ENCODE measurements at regions not wholly inside any gene's neighbourhood (a gene's known extent, or its start where the extent isn't known, plus 50 kb on each side); places are given as distances from the start of the nearest gene placed in this dataset.
"Not testable (repeated sequence)": the region's sequence is repeated elsewhere in the genome, so short reads cannot be mapped to it uniquely, and the experiment has no call there.

DNA sequence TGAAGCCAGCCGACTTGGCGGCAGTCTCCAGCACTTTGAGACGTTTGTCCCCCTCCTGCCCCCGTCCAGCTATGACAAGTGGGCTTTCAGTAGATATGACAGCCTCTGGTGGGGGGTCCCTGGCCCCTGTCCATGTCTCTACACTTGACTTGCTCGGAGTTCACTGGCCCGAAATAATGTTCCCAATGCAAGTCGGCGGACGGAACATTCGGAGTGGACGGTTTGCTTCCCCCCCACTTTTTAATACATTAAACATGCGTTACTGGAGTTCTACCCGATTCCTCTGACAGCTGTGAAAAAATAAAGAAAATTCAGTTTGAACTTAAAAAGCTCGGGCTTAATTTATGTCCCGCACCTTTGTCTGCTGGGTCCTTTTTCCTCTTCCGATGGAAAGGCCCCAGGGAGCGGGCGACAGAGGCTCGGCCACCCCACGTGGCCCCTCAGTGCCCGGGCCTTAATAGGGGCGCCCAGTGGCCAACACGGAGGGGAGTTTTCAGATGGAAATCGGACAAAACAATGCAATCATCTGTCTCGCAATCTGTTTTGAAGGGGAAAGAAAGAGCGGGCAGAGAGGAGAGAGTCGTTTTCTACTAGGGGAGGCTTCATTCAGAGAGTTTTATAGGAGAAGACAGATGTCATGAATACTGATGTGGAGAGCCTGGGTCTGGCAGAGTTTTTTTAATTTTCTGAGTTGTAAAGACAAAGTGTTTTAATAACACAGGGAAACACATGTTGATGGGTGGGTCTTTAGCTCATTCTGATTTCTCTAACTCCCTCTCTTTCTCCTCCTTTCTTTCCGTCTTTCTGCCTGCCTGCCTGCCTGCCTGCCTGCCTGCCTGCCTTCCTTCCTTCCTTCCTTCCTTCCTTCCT, 50.2 kb downstream of the SMIM38 start:
- DNase-seq: no peak

DNA sequence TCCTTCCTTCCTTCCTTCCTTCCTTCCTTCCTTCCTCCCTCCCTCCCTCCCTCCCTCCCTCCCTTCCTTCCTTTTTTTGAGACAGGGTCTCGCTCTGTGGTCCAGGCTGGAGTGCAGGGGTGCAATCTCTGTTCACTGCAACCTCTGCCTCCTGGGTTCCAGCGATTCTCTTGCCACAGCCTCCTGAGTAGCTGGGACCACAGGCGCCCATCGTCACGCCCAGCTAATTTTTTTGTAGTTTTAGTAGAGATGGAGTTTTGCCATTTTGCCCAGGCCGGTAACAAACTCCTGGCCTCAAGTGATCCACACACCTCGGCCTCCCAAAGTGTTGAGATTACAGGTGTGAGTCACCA, 50.9 kb downstream of the SMIM38 start:
- not testable (repeated sequence) for DNase-seq

DNA sequence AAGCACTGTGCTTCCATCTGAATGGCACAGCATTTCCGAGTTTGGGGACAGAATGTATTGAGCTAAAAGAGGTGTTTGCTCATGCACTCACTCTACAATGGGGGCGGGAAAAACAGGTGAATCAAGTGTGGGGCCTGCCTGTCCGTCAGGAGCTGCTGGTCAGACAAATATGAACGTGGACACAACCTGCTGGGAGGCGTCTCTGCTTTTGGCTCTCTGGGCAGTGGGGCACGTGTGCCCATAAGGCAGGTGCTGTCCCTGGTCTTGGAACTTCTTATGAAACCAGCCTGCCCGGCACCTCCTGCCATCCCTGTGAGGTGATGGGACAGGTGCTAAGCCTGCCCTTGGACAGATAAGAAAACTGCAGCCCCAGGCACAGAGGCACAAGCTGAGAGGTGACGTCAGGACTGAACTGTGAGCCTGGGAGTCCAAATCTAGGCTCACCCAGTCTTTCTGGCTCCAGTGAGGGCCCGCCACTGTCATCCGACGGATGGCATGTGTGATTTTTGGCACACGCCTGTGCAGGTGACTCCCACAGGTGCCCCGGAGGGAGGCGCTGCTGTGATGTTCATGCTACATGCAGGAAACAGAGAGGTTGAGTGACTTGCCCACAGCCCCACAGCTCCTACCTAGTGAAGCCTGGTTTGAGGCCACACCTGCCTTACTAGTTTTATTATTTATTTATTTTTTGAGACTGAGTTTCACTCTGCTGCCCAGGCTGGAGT, 51.6 kb downstream of the SMIM38 start:
- no peak for DNase-seq

DNA sequence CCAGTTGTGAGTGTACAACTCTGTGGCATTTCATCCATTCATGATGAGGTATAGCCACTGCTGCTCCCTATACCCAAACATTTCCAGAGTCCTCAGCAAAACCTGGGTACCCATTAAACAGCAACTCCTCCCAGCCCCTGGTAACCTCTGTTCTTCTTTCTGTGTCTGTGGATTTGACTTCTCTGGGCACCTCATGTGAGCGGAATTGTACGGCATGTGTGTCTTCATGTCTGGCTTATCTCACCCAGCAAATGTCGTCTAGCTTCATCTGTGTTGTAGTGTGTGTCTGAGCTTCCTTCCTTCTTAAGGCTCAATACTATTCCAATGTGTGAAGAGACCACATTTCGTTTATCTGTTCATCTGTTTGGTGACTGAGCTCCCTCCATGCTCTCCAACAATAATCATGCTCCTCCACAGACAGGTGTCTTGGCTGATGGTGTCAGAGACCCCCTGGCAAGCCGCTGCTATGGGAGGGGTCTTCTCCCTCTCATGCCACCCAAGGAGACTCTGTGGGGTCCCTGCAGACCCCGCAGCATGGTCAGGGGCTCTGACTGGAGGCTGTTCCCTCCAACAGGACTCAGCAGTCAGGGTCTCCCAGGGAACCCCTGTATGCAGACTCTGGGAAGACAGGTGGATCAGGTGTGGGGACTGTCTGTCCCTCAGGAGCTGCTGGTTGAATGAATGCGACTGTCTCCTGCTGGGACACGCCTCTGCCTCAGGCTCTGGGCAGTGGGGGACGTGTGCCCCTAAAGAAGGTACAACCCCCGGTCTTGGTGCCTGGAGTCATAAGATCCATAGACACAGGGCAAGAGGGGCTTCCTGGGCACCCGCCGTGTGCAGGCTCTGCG, 52.7 kb downstream of the SMIM38 start:
- no peak for DNase-seq

DNA sequence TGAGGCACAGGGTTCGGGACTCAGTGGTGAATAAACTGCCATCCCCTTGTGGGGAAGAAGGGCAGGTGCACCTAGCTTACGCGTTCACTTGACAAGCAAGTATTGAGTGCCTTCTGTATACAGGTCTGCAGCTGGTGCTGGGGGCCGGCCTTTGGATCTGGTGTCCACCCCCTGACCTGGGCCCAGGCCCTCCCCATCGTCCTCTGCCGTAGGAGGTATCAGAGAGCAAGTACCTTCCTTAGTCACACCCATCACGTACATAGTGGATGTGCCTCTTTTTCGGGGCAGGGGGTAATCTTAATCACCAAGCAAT, 53.3 kb downstream of the SMIM38 start:
- no peak for DNase-seq

DNA sequence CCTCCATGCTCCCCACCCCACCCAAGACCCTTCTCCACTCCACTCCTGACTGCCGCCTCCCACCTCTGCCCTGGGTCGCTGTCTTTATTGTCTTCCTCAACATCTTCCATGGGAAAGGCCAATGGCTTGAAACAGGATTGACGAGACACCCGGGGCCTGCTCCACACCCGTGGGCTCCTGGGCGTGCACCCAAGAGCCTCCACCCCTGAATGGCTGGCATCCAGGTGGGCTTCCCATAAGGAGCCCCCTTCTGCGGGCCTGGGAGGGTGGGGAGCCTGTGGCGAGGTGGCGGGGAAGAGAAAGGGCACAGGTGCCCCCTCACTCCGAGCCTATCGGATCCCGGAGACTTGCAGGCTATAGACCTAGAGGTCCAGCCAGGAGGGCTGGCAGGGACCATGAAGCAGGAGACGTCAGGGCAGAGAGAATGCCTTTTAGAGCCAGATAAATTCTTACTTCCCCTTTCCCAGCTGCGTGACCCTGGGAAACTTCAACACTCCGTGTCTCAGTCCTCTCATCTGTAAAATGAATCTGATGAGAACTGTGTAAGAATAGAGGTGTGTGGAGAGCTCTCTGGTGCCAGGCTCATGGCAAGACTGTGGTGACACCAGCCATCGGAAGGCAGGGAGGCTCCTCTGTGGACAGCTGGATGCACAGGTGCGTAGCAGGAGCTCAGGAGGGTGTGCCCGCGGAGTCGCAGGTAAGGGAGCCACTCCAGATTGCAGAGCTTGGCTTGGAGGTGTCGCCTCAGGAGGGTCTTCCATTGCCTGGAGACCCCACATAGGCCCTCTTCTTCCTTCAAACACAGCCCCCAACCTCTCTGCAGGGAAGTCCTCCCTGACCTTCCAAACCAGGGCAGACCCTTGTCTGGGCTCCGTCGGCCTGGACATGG, 53.9 kb downstream of the SMIM38 start:
- DNase-seq: no peak

DNA sequence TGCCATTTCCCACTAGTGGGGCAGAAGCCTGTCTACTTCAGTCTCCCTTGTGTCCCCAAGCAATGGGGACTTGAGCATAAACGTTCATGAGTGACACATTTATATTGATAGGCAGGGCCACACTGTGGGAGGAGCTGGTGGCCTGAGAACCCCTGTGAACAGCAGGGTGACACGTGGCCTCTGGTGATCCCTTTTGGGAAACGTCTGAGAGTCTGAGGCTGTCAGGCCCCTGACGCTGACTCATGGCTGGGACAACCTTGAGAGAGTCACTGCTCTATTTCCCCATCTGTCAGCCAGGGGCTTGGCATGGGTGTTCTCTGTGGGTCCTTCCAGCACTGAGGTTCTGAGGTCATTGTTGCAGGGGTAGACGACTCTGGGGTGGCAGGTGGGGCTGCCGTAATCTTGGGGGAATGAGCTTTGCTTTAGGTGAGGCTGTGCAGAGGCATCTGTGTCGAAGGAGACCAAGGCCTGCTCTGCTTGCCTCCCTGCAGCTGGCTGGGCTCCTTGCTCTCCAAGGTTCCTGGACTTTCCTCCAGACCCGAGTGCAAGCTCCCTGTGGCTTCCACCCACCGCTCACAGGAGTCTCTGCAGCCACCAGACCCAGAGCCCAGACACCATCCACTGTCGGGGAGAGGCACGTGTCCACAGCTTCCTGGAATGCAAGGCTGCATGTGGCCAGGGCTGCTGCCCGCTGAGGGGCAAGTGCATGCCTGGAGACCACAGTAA, 54.7 kb downstream of the SMIM38 start:
- no peak for DNase-seq

DNA sequence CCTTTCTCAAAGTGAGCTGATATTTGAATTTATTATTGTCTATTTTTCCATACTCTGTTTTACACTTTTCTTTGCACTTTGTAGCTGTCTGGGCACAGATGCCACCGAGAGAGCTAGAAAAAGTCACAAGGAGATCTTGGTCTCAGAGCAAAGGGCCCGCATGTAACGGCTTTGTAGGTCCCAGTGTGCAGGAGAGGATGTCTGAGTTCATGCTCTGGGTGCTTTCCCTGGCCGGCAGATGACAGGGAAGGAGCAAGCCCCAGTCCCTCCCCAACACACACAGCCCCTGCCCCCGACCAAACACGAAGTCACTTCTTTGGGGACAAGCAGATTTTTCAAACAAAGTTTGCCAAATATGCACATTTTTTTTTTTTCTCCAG, 55.8 kb downstream of the SMIM38 start:
- DNase-seq: no peak

DNA sequence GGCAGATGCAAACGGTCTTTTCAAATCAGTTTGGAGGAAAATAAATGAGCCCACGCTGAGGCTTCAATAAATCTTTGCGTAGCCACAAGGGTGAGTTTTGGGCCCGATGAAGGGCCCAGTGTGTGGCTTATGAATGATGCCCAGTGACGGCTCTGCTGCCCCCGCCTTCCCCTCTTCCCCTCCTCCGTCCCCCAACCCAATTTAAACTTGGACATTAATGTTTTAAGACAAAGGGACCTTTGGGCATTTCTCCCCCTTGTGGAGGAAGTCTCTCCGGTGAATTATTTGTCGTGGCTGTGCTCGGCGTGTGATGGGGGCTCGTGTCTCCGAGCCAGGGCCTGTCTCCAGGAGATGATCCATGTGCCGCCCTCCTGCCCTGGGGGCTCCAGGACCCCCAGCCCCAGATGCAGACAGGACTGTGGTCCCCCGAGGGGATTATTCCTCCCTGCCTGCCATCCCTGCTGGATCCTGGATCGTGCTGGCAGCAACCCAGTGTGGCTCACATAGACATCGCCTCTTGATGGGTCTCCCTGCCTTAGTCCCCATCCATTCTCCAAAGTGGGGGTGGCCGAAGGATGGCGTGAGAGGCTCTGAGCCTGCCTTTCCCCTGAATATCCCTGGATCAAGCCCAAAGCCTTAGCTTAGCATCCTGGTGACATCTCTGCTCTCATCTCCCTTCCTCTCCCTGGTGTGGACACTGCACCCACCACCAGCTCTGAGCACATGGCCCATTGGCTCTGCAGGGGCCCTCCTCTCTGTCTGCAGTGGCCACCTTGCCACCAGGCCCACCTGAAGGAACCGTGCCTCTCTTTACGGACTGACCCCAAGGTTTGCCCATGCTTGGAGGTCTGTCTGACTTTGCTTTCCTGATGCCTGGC, 56.4 kb downstream of the SMIM38 start:
- no peak for DNase-seq

DNA sequence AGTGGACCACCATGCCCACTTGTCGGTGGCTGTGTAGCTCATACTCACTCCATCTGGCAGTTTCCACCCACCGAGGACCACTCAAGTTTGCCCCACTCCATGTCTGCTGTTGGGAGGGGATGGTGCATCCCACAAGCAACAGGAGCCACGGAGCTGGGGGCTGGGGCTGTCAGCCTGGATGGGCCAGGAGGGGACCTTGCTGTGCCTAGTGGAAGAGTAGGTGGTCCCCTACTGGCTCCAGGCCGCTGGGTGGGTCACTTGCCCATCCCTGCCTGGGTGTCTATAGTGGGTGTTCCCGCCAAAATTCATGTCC, 57.0 kb downstream of the SMIM38 start:
- no peak for DNase-seq

DNA sequence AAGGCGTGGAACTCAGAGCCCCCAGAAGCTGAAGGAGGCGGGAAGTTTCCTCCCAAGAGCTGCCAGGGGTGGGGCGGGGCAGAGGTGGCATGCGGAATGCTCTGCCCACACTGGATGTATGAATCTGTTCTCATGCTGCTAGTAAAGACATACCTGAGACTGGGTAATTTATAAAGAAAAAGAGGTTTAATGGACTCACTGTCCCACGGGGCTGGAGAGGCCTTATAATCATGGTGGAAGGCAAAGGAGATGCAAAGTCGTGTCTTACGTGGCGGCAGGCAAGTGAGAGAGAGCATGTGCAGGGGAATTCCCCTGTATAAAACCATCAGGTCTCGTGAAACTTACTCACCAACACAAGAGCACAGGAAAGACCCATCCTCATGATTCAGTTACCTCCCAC, 57.6 kb downstream of the SMIM38 start:
- no peak for DNase-seq

DNA sequence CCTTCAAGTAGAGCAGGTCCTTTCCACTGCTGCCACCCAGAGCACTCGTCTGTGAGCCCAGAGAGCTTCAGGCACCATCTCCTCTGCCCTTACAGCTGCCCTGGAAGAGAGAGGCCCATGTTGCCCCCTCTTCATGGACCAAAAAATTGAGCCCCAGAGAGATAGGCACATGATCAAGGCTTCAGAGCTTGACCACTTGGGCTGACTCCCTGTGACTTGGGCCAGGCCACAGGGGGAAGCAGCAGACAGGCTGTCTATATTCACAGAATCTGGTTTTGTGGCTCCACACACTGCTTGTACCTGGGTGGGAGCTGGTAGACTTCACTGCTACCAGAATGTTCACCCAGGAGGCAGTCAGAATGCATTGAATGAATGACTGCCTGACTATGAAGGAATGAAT, 58.2 kb downstream of the SMIM38 start:
- no peak for DNase-seq

DNA sequence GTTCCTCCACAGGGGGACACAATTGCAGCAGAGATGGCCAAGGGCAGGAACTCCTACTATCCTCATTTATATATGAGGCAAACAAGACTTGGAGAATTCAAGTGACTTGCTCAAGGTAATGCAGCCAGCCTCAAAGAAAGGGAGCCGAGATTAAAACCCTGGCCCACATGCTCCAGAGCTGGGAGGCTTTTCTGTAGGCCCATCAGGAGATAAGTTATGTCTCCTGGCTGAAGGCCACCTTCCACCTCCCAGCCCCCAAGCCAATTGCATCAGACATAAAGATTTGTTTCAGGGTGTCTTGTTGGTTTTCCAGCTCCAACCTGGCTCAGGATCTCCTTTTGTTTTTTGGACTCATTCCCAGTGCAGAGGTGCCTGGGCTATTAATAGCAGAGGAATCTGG, 59.5 kb downstream of the SMIM38 start:
- DNase-seq: no peak

DNA sequence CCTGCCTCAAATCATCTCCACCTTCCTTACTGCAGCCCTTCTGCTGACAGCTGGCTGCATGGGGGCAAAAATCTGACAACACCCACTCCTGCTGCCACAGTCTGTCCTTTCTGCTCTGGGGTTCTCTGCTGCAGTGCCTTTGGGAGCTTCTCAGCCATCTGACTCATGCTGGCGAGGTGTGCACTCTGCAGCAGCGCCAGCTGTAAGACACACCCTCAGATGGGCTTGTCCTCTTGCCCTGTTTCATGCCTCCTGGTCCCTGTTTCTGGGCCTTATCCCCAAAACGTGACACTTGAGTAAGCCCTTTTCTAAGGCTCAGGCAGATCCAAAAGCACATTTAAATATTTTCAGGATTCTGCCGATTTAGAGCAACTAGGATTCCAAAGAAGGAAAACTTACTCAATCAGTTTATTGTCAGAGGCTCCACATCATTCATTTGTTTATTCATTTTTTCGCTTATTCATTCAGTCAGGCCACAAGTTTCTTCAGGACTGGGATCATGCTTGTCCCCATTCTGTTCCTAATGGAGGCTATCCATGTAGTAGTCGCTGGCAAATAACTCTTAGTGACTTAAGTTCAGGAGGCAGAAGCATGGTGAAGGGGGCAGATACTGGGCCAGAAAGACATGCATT, 60.2 kb downstream of the SMIM38 start:
- no peak for DNase-seq

DNA sequence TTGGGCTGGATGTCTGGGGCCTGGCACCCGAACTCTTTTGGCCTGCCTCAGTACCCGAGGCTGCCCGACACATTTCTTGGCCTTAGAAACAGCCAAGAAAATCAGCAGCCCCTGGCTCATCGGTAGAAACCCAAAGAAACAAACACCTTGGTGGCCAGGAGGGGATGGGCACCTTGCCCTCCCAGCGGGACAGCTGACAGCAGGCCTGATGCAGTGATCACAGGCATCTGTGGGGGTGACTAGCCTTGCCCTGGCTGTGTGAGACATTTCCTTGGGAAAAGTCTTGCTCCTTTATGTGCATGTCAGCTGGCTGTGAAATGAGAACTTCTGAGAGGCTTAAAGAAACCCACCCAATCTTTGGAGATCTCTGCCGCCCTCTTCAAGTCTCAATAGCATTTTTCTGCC, 60.9 kb downstream of the SMIM38 start:
- no peak for DNase-seq

DNA sequence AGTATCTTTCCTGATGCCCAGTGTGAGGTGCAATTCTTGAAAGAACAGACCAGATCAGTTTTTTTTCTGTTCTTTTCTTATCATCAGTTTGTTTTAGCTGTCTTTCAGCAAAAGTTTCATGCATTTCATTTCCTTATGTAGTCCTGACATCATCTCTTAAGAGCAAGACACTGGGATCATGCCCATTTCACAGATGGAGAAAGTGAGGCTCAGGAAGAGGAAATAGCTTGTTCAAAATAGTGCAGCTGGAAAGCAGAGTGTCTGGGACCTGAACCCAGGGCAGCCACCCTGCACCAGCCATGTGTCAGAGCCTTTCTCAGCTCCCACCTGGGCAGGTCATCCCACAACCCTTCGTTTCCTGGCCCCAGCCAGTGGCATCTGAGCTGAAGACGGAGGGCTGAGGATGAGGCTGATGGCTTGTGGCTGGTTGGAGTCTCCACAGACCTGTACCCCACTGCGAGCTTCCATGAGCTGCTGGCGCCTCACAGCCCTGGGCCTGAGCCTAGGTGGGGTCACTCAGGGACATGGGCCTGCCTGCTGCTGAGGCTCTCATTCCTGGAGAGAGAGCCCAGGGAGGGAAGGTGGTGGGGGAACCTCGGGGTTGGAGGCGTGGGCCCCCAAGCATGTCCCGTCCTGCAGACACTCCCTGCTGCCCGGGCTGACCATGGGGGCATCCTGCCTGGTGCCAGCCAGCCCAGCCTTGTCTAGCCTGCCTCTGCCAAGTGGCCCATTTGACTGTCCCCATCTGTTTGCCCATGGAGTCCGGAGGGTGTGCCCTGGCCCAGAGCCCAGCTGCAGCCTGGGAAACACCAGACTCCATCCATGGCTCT, 61.8 kb downstream of the SMIM38 start:
- DNase-seq: no peak

DNA sequence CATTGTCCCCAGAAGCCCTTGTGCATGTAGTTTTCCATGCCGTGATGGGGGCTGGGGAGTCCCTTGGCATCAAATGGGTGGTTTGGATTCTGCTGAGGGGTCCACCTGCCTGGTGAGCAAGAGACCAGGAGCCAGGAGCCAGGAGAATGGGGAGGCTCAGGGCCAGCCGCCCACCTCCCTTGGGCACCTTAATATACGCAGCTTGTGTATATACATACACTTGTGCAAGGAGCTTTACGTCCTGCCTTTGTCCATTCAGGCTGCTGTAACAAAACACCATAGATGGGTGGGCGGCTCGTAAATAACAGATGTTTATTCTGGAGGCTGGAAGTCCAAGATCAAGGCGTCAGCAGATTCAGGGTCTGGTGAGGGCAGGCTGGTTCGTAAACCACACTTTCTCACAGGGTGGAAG, 62.5 kb downstream of the SMIM38 start:
- DNase-seq: no peak

DNA sequence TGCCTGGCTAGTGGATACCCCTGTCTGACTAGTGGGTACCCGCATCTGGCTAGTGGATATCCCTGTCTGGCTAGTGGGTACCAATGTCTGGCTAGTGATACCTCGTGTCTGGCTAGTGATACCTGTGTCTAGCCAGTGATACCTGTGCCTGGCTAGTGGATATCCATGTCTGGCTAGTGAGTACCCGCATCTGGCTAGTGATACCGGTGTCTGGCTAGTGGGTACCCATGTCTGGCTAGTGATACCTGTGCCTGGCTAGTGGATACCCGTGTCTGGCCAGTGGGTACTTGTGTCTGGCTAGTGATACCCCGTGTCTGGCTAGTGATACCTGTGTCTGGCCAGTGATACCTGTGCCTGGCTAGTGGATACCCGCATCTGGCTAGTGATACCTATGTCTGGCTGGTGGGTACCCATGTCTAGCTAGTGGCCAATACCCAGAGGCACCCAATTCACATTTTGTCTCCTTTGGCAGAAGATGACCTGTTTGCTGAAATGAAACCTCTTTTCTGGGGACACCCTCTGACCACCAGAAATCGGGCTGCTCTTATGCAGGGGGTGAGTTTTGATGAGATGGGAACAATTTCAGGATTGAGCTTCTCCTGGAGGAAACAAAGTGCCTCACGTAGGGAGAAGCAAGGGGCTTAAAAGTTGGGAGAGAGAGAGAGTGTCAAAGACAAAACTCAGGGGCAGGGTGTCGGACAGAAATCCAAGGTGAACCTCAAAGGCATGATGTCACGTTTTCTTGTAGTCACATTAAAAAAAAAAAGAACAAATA, 63.4 kb downstream of the SMIM38 start:
- DNase-seq: no peak

DNA sequence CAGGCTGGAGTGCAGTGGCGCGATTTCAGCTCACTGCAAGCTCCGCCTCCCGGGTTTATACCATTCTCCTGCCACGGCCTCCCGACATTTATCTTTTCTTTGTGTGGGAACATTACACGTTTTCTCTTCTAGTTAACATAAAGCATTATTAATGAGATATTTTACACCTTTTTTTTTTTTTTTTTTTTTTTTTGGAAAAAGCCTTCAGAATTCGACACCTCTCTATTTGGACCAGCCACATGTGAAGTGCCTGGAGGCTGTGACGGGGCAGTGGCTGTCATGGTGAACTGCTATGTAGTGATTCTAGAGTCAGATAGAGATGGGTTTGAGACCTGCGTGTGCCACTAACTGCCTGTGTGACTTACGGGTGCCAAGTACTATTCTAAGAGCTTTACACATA, 64.3 kb downstream of the SMIM38 start:
- no peak for DNase-seq

Measured in NCI-H446 (cell line).